Naive thymus-derived CD4-positive, alpha-beta T cell (primary cell): ENCODE measurements at regions not wholly inside any gene's neighbourhood (a gene's known extent, or its start where the extent isn't known, plus 50 kb on each side); places are given as distances from the start of the nearest gene placed in this dataset.

Experiments
- ATAC-seq: fragments of 150-1000 bp; cut with Tn5 transposase; 2 replicates; pipeline ENCODE4 v1.10.0; 2021; ENCODE audit warnings: mild to moderate bottlenecking, moderate library complexity
- CTCF ChIA-PET: fragments of 350-600 bp; sonication (Branson Sonifier 250); formaldehyde crosslinking; loops from one replicate; lab custom pipeline; 2021; ENCODE audit warnings: antibody characterized with exemption; lab: Charles Lee
- POLR2A ChIA-PET: fragments of 350-600 bp; sonication (Branson Sonifier 250); formaldehyde crosslinking; loops from one replicate; lab custom pipeline; 2021; ENCODE audit warnings: antibody characterized with exemption, inconsistent platforms; lab: Charles Lee
- DNase-seq, 9 donors: peaks; one replicate each; pipeline versions ENCODE4 v3.0.0 to v3.0.0-alpha.2; 2020 to 2022; ENCODE audit warnings: mixed read lengths in 1 of 9
- H3K27ac ChIP-seq: one replicate; pipeline ENCODE4 v1.7.0; 2013; ENCODE audit warnings: mild to moderate bottlenecking, low read depth, low read length, moderate library complexity
- H3K27me3 ChIP-seq, 2 donors: one replicate each; pipeline ENCODE4 v1.7.0; 2013; ENCODE audit warnings: low read length in 2 of 2, mild to moderate bottlenecking in 2 of 2, moderate library complexity in 2 of 2; ENCODE audit not compliant: control insufficient read depth in 2 of 2, insufficient read depth in 2 of 2
- H3K36me3 ChIP-seq, 3 experiments: 1 replicate in 2 of 3; 2 replicates in 1 of 3; pipeline ENCODE4 v1.7.0; 2013; ENCODE audit warnings: low read length in 3 of 3, mild to moderate bottlenecking in 3 of 3, moderate library complexity in 1 of 3; ENCODE audit not compliant: insufficient read depth in 3 of 3, control insufficient read depth in 2 of 3
- H3K4me1 ChIP-seq, 2 donors: one replicate each; pipeline ENCODE4 v1.7.0; 2013; ENCODE audit warnings: low read length in 2 of 2, mild to moderate bottlenecking in 2 of 2, moderate library complexity in 1 of 2; ENCODE audit not compliant: control insufficient read depth in 2 of 2, insufficient read depth in 2 of 2
- H3K4me3 ChIP-seq: 2 replicates; pipeline ENCODE4 v1.7.0; 2013; ENCODE audit warnings: mild to moderate bottlenecking, low read length
- H3K9me3 ChIP-seq, 3 experiments: 1 replicate in 2 of 3; 2 replicates in 1 of 3; pipeline ENCODE4 v1.7.0; 2013; ENCODE audit warnings: low read length in 3 of 3; ENCODE audit not compliant: control insufficient read depth in 2 of 3
- H3K27ac Mint-ChIP-seq, 9 donors: one replicate each; pipeline ENCODE4 v1.8.0; 2020 to 2022; ENCODE audit warnings: mixed read lengths in 9 of 9, mild to moderate bottlenecking in 8 of 9, moderate library complexity in 5 of 9, inconsistent platforms in 2 of 9
- H3K27me3 Mint-ChIP-seq, 5 donors: one replicate each; pipeline ENCODE4 v1.8.0; 2021 to 2022; ENCODE audit warnings: mixed read lengths in 5 of 5, mild to moderate bottlenecking in 1 of 5
- H3K36me3 Mint-ChIP-seq, 5 donors: one replicate each; pipeline ENCODE4 v1.8.0; 2020 to 2022; ENCODE audit warnings: mixed read lengths in 5 of 5, mild to moderate bottlenecking in 3 of 5, inconsistent platforms in 1 of 5
- H3K4me1 Mint-ChIP-seq, 7 donors: one replicate each; pipeline ENCODE4 v1.8.0; 2020 to 2022; ENCODE audit warnings: mixed read lengths in 7 of 7, mild to moderate bottlenecking in 3 of 7, inconsistent platforms in 1 of 7
- H3K4me3 Mint-ChIP-seq, 10 donors: one replicate each; pipeline ENCODE4 v1.8.0; 2020 to 2022; ENCODE audit warnings: mild to moderate bottlenecking in 10 of 10, mixed read lengths in 10 of 10, moderate library complexity in 6 of 10, inconsistent platforms in 2 of 10
- H3K9me3 Mint-ChIP-seq, 11 donors: one replicate each; pipeline ENCODE4 v1.8.0; 2020 to 2022; ENCODE audit warnings: mixed read lengths in 11 of 11, mild to moderate bottlenecking in 4 of 11, inconsistent platforms in 1 of 11, moderate library complexity in 1 of 11
- intact Hi-C, 2 donors: fragments of 100-400 bp; cut with micrococcal nuclease; formaldehyde crosslinking; loops; one replicate each; pipeline ENCODE4 v1.15.1; 2023

GRCh38 chr14:105888784-105889665 is 362.6 kb downstream of the TMEM121 start:
- Histone ChIP-seq H3K27me3 (no peaks in the 10 kb centered on the region), H3K4me1 (no peaks in the 10 kb centered on the region), H3K9me3 (no peaks in the 10 kb centered on the region), H3K4me3 (no peak overlapping the region), H3K27ac (no peak overlapping the region), H3K36me3 (no peaks in the 10 kb centered on the region)
- Mint-ChIP-seq H3K4me1 (peaks cover 0 to 22% (median 0%) of the 10 kb centered on the region in 7 donors), H3K27me3 (peaks cover 0 to 40% (median 20%) of the 10 kb centered on the region in 5 donors), H3K9me3 (peaks cover 0 to 7% (median 0%) of the 10 kb centered on the region in 11 donors), H3K4me3 (no peak overlapping the region), H3K36me3 (peaks cover 0 to 9% (median 0%) of the 10 kb centered on the region in 5 donors), H3K27ac (peak overlapping the region in 1 of 9 donors; percentile 19)
- intact Hi-C loops = no loop called here
- DNase-seq (peak in 1 of 9 donors; percentile 8), ATAC-seq (no peak)
- ChIA-PET POLR2A (no interaction called here), CTCF (no interaction called here)

DNA sequence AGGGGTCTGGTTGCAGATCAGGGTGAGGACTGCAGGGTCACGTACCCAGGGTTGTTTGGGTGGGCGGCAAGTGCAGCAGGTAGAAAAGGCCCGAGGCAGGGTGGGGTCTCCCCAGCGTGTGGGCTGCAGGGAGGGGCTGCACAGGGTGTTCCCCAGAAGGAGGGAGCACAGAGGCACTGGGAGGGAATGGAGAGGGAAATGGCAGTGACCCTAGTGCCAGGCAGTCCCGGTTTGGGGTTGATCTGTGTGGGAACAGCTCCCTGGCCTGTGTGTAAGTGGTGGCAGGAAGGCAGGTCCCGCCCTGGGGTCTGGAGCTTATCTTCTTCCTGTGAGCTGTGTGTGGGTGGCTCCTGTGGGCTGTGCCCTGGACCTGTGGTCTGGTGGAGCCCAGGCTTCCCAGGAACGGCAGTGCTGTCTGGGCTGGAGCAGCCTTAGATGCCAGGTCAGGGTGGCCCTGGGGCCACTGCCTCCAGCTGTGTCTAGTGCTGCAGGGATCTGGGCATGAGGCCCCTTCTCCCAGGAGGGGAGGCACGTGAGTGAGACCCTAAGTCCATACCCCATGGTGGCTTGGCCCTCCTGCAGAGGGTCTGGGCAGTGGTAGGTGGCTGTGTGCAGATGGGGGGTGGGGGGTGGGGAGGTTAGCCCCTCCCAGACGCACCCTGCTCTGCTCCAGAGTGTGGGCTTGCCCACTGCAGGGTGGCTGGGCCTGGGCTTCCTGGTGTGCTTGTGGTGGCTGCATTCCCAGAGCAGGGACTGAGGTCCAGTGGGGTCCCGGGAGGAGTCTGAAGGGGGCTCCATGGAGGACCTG is 363.5 kb downstream of the TMEM121 start:
- H3K4me1 Mint-ChIP-seq = peaks cover 0 to 22% (median 0%) of the 10 kb centered on the region in 7 donors
- ChIA-PET CTCF (no interaction called here), POLR2A (no interaction called here)
- intact Hi-C loops = no loop called here
- DNase-seq = peak in 1 of 9 donors; percentile 16
- peaks cover 0 to 45% (median 22%) of the 10 kb centered on the region in 5 donors for H3K27me3 Mint-ChIP-seq
- Histone ChIP-seq H3K4me1 (no peaks in the 10 kb centered on the region), H3K4me3 (no peak overlapping the region), H3K36me3 (no peaks in the 10 kb centered on the region), H3K27ac (no peak overlapping the region), H3K27me3 (no peaks in the 10 kb centered on the region), H3K9me3 (no peaks in the 10 kb centered on the region)
- H3K27ac Mint-ChIP-seq = no peak overlapping the region
- peaks cover 0 to 9% (median 0%) of the 10 kb centered on the region in 5 donors for H3K36me3 Mint-ChIP-seq
- no peak overlapping the region for H3K4me3 Mint-ChIP-seq
- peaks cover 0 to 7% (median 0%) of the 10 kb centered on the region in 11 donors for H3K9me3 Mint-ChIP-seq
- ATAC-seq = peak; percentile 10

GRCh38 chr14:105890474-105891220 is 364.3 kb downstream of the TMEM121 start:
- H3K27ac ChIP-seq = no peak overlapping the region
- Mint-ChIP-seq H3K4me3 (peak overlapping the region in 1 of 10 donors; percentile 14), H3K4me1 (peaks cover 0 to 22% (median 0%) of the 10 kb centered on the region in 7 donors), H3K27ac (peak overlapping the region in 1 of 9 donors; percentile 38), H3K36me3 (peaks cover 0 to 9% (median 0%) of the 10 kb centered on the region in 5 donors), H3K9me3 (peaks cover 0 to 7% (median 0%) of the 10 kb centered on the region in 11 donors), H3K27me3 (peaks cover 0 to 52% (median 25%) of the 10 kb centered on the region in 5 donors)
- intact Hi-C loops = no loop called here
- no peaks in the 10 kb centered on the region for H3K4me1 ChIP-seq
- ChIA-PET POLR2A (no interaction called here), CTCF (no interaction called here)
- no peak overlapping the region for H3K4me3 ChIP-seq
- peak in 1 of 9 donors; percentile 15 for DNase-seq
- H3K9me3 ChIP-seq = no peaks in the 10 kb centered on the region
- H3K27me3 ChIP-seq = no peaks in the 10 kb centered on the region
- H3K36me3 ChIP-seq = no peaks in the 10 kb centered on the region
- ATAC-seq = no peak

- CTCF ChIA-PET = no interaction called here
- Histone ChIP-seq H3K27me3 (no peaks in the 10 kb centered on the region), H3K27ac (no peak overlapping the region), H3K36me3 (no peaks in the 10 kb centered on the region), H3K4me1 (no peaks in the 10 kb centered on the region), H3K4me3 (no peak overlapping the region), H3K9me3 (no peaks in the 10 kb centered on the region)
- Mint-ChIP-seq H3K9me3 (peaks cover 0 to 7% (median 0%) of the 10 kb centered on the region in 11 donors), H3K27ac (no peak overlapping the region), H3K27me3 (peaks cover 0 to 52% (median 25%) of the 10 kb centered on the region in 5 donors), H3K4me3 (no peak overlapping the region), H3K36me3 (peaks cover 0 to 9% (median 0%) of the 10 kb centered on the region in 5 donors), H3K4me1 (peaks cover 0 to 22% (median 0%) of the 10 kb centered on the region in 7 donors)
- POLR2A ChIA-PET = no interaction called here
- DNase-seq (no peak), ATAC-seq (no peak)
- intact Hi-C loops = no loop called here
Observed at GRCh38 chr14:105891221-105891602, 364.8 kb downstream of the TMEM121 start.

- H3K27ac ChIP-seq = no peak overlapping the region
- ChIA-PET CTCF (no interaction called here), POLR2A (no interaction called here)
- no peaks in the 10 kb centered on the region for H3K4me1 ChIP-seq
- Mint-ChIP-seq H3K27ac (no peak overlapping the region), H3K9me3 (peaks cover 0 to 7% (median 0%) of the 10 kb centered on the region in 11 donors), H3K4me3 (no peak overlapping the region), H3K36me3 (peaks cover 0 to 9% (median 0%) of the 10 kb centered on the region in 5 donors), H3K27me3 (peaks cover 5 to 52% (median 25%) of the 10 kb centered on the region in 5 donors), H3K4me1 (peaks cover 0 to 27% (median 3%) of the 10 kb centered on the region in 7 donors)
- H3K9me3 ChIP-seq = no peaks in the 10 kb centered on the region
- no peaks in the 10 kb centered on the region for H3K36me3 ChIP-seq
- intact Hi-C loops = no loop called here
- no peak for ATAC-seq
- H3K4me3 ChIP-seq = no peak overlapping the region
- no peaks in the 10 kb centered on the region for H3K27me3 ChIP-seq
- DNase-seq = peak in 1 of 9 donors; percentile 13
Observed at GRCh38 chr14:105891631-105892452, 365.5 kb downstream of the TMEM121 start.
